ENCODE measurements at regions not wholly inside any gene's neighbourhood (a gene's known extent, or its start where the extent isn't known, plus 50 kb on each side); places are given as distances from the start of the nearest gene placed in this dataset.
A peak's percentile ranks its signal among the peaks of the same experiment; 100 is the strongest.

DNA sequence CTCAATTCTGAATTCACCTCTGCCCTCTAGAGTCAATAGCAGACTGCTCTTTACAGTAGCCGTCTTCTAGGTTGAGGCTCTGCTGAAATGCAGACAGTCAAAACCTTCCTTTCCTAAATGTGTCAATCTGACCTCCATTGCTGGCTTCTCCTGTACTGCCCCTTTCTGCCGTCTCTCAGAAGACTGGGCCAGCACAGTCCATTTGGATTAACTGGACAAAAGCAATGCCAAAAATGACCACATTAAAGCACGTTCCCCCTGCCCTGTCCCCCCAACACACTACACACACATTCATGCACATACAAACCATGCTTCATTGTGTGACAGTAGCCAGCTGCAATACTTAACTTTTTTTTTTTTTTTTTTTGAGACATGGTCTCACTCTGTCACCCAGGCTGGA lies 130.2 kb upstream of the LIFR start:
- TF ChIP-seq, protein P1, sequence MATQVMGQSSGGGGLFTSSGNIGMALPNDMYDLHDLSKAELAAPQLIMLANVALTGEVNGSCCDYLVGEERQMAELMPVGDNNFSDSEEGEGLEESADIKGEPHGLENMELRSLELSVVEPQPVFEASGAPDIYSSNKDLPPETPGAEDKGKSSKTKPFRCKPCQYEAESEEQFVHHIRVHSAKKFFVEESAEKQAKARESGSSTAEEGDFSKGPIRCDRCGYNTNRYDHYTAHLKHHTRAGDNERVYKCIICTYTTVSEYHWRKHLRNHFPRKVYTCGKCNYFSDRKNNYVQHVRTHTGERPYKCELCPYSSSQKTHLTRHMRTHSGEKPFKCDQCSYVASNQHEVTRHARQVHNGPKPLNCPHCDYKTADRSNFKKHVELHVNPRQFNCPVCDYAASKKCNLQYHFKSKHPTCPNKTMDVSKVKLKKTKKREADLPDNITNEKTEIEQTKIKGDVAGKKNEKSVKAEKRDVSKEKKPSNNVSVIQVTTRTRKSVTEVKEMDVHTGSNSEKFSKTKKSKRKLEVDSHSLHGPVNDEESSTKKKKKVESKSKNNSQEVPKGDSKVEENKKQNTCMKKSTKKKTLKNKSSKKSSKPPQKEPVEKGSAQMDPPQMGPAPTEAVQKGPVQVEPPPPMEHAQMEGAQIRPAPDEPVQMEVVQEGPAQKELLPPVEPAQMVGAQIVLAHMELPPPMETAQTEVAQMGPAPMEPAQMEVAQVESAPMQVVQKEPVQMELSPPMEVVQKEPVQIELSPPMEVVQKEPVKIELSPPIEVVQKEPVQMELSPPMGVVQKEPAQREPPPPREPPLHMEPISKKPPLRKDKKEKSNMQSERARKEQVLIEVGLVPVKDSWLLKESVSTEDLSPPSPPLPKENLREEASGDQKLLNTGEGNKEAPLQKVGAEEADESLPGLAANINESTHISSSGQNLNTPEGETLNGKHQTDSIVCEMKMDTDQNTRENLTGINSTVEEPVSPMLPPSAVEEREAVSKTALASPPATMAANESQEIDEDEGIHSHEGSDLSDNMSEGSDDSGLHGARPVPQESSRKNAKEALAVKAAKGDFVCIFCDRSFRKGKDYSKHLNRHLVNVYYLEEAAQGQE (IDR thresholded peaks at IDR 0.05; ENCODE audit: insufficient read depth in 1 of 2, low read depth in 2 of 2, low read length in 2 of 2): no peak
- no peak for TF ChIP-seq FOXP2 (optimal IDR thresholded peaks at IDR 0.05; ENCODE audit: borderline replicate concordance, extremely low read depth, extremely low read length, insufficient read depth)
- TF ChIP-seq TAF1 (IDR thresholded peaks at IDR 0.05; ENCODE audit: borderline replicate concordance, insufficient read depth, low read length): no peak
- no peak for TF ChIP-seq POLR2AphosphoS5 (IDR thresholded peaks at IDR 0.05; ENCODE audit: low read depth, low read length)
- TF ChIP-seq SIN3A (IDR thresholded peaks at IDR 0.05; ENCODE audit: borderline replicate concordance, insufficient read depth, low read length): no peak

DNA sequence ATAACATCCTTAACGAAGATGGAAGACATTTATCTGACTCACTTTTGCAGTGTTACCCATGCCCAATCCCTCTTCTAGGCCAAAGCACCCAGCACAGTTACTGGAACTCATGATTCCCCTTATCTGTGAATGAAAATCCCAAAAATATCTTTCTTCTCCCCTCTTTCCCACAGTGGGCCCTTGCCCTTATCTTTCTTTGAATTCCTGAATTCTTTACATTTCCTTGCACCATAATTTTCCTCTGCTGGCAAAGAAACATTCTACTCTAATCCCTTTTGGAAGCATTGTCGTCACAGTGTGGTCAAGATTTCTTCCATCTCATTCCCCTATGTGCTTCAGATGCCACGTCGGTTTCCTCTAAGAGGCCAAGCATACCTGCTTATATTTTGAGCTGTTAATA lies 135.9 kb upstream of the LIFR start:
- TF ChIP-seq SIN3A (IDR thresholded peaks at IDR 0.05; ENCODE audit: borderline replicate concordance, insufficient read depth, low read length): no peak
- no peak for TF ChIP-seq TAF1 (IDR thresholded peaks at IDR 0.05; ENCODE audit: borderline replicate concordance, insufficient read depth, low read length)
- TF ChIP-seq, protein P1 (IDR thresholded peaks at IDR 0.05; ENCODE audit: insufficient read depth in 1 of 2, low read depth in 2 of 2, low read length in 2 of 2): no peak
- no peak for TF ChIP-seq FOXP2 (optimal IDR thresholded peaks at IDR 0.05; ENCODE audit: borderline replicate concordance, extremely low read depth, extremely low read length, insufficient read depth)
- TF ChIP-seq POLR2AphosphoS5 (IDR thresholded peaks at IDR 0.05; ENCODE audit: low read depth, low read length): no peak

DNA sequence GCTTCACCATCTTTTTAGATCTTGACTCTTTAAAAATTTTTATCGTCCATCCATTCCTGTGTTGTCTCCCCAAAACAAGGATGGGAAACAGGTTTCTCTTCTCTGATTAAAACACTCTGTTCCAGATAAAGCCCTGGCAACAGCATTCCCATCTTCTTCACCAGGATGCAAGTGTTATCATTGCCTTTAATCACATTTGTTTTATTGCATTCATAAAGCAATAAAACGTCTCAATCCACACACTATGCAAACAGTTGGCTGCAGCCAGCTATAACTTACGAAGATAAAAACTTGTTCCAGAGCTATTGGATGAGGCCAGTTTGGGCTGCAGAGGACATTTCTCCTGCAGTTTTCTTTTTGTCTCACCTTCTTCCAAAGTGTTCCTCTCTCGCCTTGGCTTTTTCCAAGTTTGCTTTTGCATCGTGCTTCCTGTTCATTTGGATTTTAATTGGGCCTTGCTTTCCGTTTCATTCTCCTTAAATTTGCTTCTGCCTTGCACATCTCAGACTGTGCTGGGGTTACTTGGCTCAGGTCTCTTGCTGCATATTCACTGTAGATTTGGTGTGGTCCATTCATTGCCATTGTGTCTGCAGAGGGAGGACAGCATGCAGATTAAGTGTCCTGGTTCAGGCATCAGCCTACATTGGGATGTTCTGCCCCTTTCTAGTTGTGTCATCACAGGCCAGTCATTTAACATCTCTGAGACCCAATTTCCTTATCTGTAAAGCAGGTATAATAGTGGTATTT lies 136.5 kb upstream of the LIFR start:
- TF ChIP-seq FOXP2 (optimal IDR thresholded peaks at IDR 0.05; ENCODE audit: borderline replicate concordance, extremely low read depth, extremely low read length, insufficient read depth) (no peak), TAF1 (IDR thresholded peaks at IDR 0.05; ENCODE audit: borderline replicate concordance, insufficient read depth, low read length) (no peak), SIN3A (IDR thresholded peaks at IDR 0.05; ENCODE audit: borderline replicate concordance, insufficient read depth, low read length) (no peak), POLR2AphosphoS5 (IDR thresholded peaks at IDR 0.05; ENCODE audit: low read depth, low read length) (no peak)
- TF ChIP-seq, protein P1 (IDR thresholded peaks at IDR 0.05; ENCODE audit: insufficient read depth in 1 of 2, low read depth in 2 of 2, low read length in 2 of 2): no peak

DNA sequence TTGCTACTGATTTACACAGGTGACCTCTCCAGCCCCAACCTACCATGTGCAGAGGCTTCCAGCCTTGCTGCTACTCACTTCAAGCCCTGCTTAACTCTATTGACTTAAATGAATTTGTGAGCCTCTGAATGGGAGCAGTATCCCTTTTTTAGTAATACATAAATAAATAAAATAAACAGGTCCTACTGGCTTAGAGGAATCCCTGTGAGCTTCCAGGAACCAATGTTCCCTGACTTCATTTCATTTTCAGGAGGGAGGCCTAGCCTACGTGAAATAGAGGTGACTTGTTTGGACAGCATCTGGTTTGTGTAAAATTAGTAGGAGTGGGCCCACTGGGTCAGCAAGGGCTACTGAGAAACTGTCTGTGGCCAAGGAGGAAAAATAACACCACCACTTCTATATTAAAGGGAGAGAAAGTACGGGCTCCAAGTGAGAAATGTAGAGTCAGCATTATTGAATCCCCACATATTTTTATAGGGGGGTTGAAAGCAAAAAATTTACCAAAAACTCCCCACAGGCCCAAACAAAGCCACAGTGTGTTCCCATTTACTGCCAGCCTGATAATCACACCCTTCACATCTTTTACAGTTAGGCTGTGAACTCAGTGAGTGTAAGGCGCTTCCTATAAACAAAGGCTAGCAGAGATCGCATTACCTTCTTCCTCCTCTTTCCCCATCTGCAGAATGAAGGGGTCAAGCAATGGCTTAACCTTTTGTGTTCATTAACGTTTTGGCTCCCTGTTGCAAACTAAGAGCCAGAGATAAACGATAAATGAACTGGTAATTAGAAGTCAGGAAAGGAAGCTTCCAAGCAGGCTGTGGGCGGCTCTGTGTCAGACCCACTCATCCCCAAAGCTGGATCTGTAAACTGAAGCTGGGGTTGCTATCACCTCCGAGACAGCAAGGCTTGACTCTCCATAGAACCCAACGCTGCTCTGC lies 138.8 kb upstream of the LIFR start:
- TF ChIP-seq SIN3A (IDR thresholded peaks at IDR 0.05; ENCODE audit: borderline replicate concordance, insufficient read depth, low read length) (0 out of 2 replicates have a peak, but pooled peaks have one; percentile 17), TAF1 (IDR thresholded peaks at IDR 0.05; ENCODE audit: borderline replicate concordance, insufficient read depth, low read length) (peak; percentile 59; the same call in 1 of the 2 replicates), FOXP2 (optimal IDR thresholded peaks at IDR 0.05; ENCODE audit: borderline replicate concordance, extremely low read depth, extremely low read length, insufficient read depth) (peak; percentile 10), POLR2AphosphoS5 (IDR thresholded peaks at IDR 0.05; ENCODE audit: low read depth, low read length) (peak; percentile 56; the same call in 1 of the 2 replicates)
- TF ChIP-seq, protein P1 (IDR thresholded peaks at IDR 0.05; ENCODE audit: insufficient read depth in 1 of 2, low read depth in 2 of 2, low read length in 2 of 2): peak in 1 of 2 experiments; percentile 32; a peak in 1 of 4 replicates

All from PFSK-1 (cell line).